Body of pancreas (tissue), 4 donors: ENCODE measurements at regions not wholly inside any gene's neighbourhood (a gene's known extent, or its start where the extent isn't known, plus 50 kb on each side); places are given as distances from the start of the nearest gene placed in this dataset.
"Not testable (repeated sequence)": the region's sequence is repeated elsewhere in the genome, so short reads cannot be mapped to it uniquely, and the experiment has no call there.

Experiments
- ATAC-seq: fragments of 150-250 bp; one replicate; pipeline ENCODE4 v1.9.1; 2016
- DNase-seq, 4 donors: peaks; one replicate each; pipeline ENCODE4 v3.0.0-alpha.2; 2019
- H3K27ac ChIP-seq, 4 donors: fragments of 200-600 bp; sonication (generic); 1 replicate in 3 of 4; 2 replicates in 1 of 4; pipeline versions ENCODE4 v1.5.1 to v1.6.1; 2016 to 2019; ENCODE audit warnings: mild to moderate bottlenecking in 1 of 4, mixed read lengths in 1 of 4, moderate library complexity in 1 of 4
- H3K27me3 ChIP-seq, 2 donors: fragments of 200-600 bp; sonication (generic); one replicate each; pipeline ENCODE4 v1.6.0; 2016; ENCODE audit warnings: mild to moderate bottlenecking in 1 of 2
- H3K36me3 ChIP-seq, 2 donors: fragments of 200-600 bp; sonication (generic); replicated peaks in 1 of 2; 2 replicates each; pipeline ENCODE4 v1.5.1; 2016; ENCODE audit warnings: low read depth in 2 of 2; ENCODE audit not compliant: insufficient read depth in 1 of 2
- H3K4me1 ChIP-seq: fragments of 200-600 bp; sonication (generic); one replicate; pipeline ENCODE4 v1.6.0; 2016
- H3K4me3 ChIP-seq, 2 donors: fragments of 200-600 bp; sonication (generic); 1 replicate in 1 of 2; 2 replicates in 1 of 2; pipeline ENCODE4 v1.5.1; 2016 to 2019
- H3K9me3 ChIP-seq, 3 donors: fragments of 200-600 bp; sonication (generic); 1 replicate in 2 of 3; 2 replicates in 1 of 3; pipeline ENCODE4 v1.5.1; 2016
- CTCF ChIP-seq, 7 experiments: fragments of 450-650 bp in 4 of 7; fragments of 200-600 bp in 3 of 7; sonication (generic) in 3 of 7; IDR thresholded peaks; one replicate each; pipeline ENCODE4 v1.5.1; 2016 to 2019; ENCODE audit warnings: antibody characterized with exemption in 7 of 7
- POLR2A ChIP-seq, 3 donors: fragments of 450-650 bp; IDR thresholded peaks; one replicate each; pipeline ENCODE4 v1.6.1; 2016; ENCODE audit warnings: antibody characterized with exemption in 3 of 3, mild to moderate bottlenecking in 2 of 3
- WGBS, 2 donors: methylation state at CpG; one replicate each; pipeline ENCODE4 v1.1.5; 2017; 5-methylcytosine and 5-hydroxymethylcytosine counted together
- intact Hi-C: fragments of 100-400 bp; cut with DNase I; formaldehyde crosslinking; loops from one replicate; pipeline ENCODE4 v1.15.1; 2023

GRCh38 chr1:217048104-217048707 is 325.0 kb upstream of the ESRRG start:
- WGBS, 2 donors: 59% methylated on average over 5 of the region's 5 CpGs

GRCh38 chr1:217040711-217041455 is 317.7 kb upstream of the ESRRG start:
- no peak for ATAC-seq
- Histone ChIP-seq H3K4me1 (no peaks in the 10 kb centered on the region), H3K36me3 (no peaks in the 10 kb centered on the region), H3K27me3 (no peaks in the 10 kb centered on the region), H3K9me3 (no peaks in the 10 kb centered on the region), H3K4me3 (no peak overlapping the region), H3K27ac (no peak overlapping the region)
- intact Hi-C loops: no loop called here
- 52 to 61% methylated on average over 1 of the region's 1 CpG for WGBS, 2 donors
- TF ChIP-seq CTCF (IDR thresholded peaks at IDR 0.05) (no peak), POLR2A (IDR thresholded peaks at IDR 0.05) (no peak)
- DNase-seq: no peak

More at GRCh38 chr1:217048104-217048707, 325.0 kb upstream of the ESRRG start:
- Histone ChIP-seq H3K27ac (no peak overlapping the region), H3K36me3 (no peaks in the 10 kb centered on the region), H3K27me3 (no peaks in the 10 kb centered on the region), H3K9me3 (no peaks in the 10 kb centered on the region), H3K4me3 (no peak overlapping the region), H3K4me1 (no peaks in the 10 kb centered on the region)
- ATAC-seq: no peak
- intact Hi-C loops: no loop called here
- no peak for TF ChIP-seq POLR2A (IDR thresholded peaks at IDR 0.05)
- no peak for TF ChIP-seq CTCF (IDR thresholded peaks at IDR 0.05)
- DNase-seq: no peak

GRCh38 chr1:217039926-217040325 is 316.7 kb upstream of the ESRRG start:
- ATAC-seq (no peak), DNase-seq (no peak)
- H3K27ac ChIP-seq: no peak overlapping the region
- no peaks in the 10 kb centered on the region for H3K36me3 ChIP-seq
- 79 to 88% methylated on average over 2 of the region's 2 CpGs for WGBS, 2 donors
- TF ChIP-seq POLR2A (IDR thresholded peaks at IDR 0.05) (no peak), CTCF (IDR thresholded peaks at IDR 0.05) (no peak)
- no peak overlapping the region for H3K4me3 ChIP-seq
- intact Hi-C loops: no loop called here
- no peaks in the 10 kb centered on the region for H3K27me3 ChIP-seq
- no peaks in the 10 kb centered on the region for H3K4me1 ChIP-seq
- H3K9me3 ChIP-seq: no peaks in the 10 kb centered on the region

GRCh38 chr1:217039139-217039538 is 315.9 kb upstream of the ESRRG start:
- intact Hi-C loops, H3K9me3 ChIP-seq, H3K36me3 ChIP-seq, H3K4me1 ChIP-seq, H3K4me3 ChIP-seq, H3K27ac ChIP-seq, DNase-seq, H3K27me3 ChIP-seq, ATAC-seq: not testable (repeated sequence)
- 75 to 87% methylated on average over 3 of the region's 3 CpGs for WGBS, 2 donors

- no peak for DNase-seq
- Histone ChIP-seq H3K4me3 (no peak overlapping the region), H3K27me3 (no peaks in the 10 kb centered on the region), H3K9me3 (no peaks in the 10 kb centered on the region), H3K36me3 (no peaks in the 10 kb centered on the region), H3K4me1 (no peaks in the 10 kb centered on the region), H3K27ac (no peak overlapping the region)
- intact Hi-C loops: no loop called here
- TF ChIP-seq CTCF (IDR thresholded peaks at IDR 0.05) (no peak), POLR2A (IDR thresholded peaks at IDR 0.05) (no peak)
- ATAC-seq: no peak
- WGBS, 2 donors: 68 to 84% methylated on average over 3 of the region's 3 CpGs
Observed at GRCh38 chr1:217036757-217037156, 313.5 kb upstream of the ESRRG start.
